ENCODE measurements at regions not wholly inside any gene's neighbourhood (a gene's known extent, or its start where the extent isn't known, plus 50 kb on each side); places are given as distances from the start of the nearest gene placed in this dataset.

DNA sequence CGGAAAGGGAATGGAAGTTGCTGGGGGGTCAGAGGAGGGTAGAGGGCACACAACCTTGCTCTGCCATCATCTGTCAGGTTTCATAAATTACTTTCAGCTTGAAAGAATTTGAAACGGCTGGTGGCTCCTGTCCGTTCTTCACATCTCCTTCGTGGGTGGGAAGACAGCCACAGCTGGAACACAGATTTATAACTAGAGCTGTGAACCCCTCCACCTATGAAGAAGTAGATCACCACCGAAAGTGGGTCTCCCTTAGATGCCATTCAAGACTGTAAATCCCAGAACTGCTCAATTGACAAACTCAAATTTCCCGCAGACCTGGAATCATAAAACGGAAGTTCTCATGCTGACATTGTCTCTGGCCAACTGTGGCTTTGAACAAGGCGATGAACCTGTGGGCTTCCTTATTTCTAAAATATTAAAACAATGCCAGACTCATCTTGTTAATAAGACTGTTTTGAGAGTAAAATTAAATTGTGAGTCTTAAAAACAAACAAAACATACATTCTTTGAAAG, 65.3 kb downstream of the BTBD3 start:
- H4K20me1 ChIP-seq (ENCODE audit: insufficient read depth, low read length), result no peaks in the 10 kb centered on the region
- H3K79me2 ChIP-seq (ENCODE audit: insufficient read depth, low read length), result no peaks in the 10 kb centered on the region
- no peak for DNase-seq
- no peak overlapping the region for H3K9ac ChIP-seq (ENCODE audit: insufficient read depth, low read length, poor library complexity, severe bottlenecking)
- H3K27me3 ChIP-seq (ENCODE audit: control insufficient read depth in 2 of 2, insufficient read depth in 2 of 2, low read length in 2 of 2), result no peaks in the 10 kb centered on the region
- no peaks in the 10 kb centered on the region for H3K36me3 ChIP-seq (replicated peaks in 1 of 2; ENCODE audit: control insufficient read depth in 1 of 2, insufficient read depth in 2 of 2, low read length in 2 of 2)
- H3K4me1 Mint-ChIP-seq, result no peaks in the 10 kb centered on the region
- peaks cover 0 to 8% (median 0%) of the 10 kb centered on the region in 7 donors for H3K9me3 Mint-ChIP-seq
- H3K36me3 Mint-ChIP-seq, result no peaks in the 10 kb centered on the region
- TF ChIP-seq, protein P1, sequence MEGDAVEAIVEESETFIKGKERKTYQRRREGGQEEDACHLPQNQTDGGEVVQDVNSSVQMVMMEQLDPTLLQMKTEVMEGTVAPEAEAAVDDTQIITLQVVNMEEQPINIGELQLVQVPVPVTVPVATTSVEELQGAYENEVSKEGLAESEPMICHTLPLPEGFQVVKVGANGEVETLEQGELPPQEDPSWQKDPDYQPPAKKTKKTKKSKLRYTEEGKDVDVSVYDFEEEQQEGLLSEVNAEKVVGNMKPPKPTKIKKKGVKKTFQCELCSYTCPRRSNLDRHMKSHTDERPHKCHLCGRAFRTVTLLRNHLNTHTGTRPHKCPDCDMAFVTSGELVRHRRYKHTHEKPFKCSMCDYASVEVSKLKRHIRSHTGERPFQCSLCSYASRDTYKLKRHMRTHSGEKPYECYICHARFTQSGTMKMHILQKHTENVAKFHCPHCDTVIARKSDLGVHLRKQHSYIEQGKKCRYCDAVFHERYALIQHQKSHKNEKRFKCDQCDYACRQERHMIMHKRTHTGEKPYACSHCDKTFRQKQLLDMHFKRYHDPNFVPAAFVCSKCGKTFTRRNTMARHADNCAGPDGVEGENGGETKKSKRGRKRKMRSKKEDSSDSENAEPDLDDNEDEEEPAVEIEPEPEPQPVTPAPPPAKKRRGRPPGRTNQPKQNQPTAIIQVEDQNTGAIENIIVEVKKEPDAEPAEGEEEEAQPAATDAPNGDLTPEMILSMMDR (IDR thresholded peaks at IDR 0.05), result no peak
- no peak overlapping the region for H2AFZ ChIP-seq (ENCODE audit: insufficient read depth, low read depth, low read length, poor library complexity, severe bottlenecking)
- H3K27me3 Mint-ChIP-seq (ENCODE audit: low read depth in 3 of 3), result peaks cover 2 to 6% (median 3%) of the 10 kb centered on the region in 3 donors
- H3K27ac Mint-ChIP-seq, result no peak overlapping the region
- no peak overlapping the region for H3K4me2 ChIP-seq (replicated peaks; ENCODE audit: extremely low read depth, low read length, poor library complexity, severe bottlenecking)
- 93% methylated on average over 4 of the region's 8 CpGs for WGBS (ENCODE audit: insufficient coverage)
- H3K4me1 ChIP-seq (ENCODE audit: control insufficient read depth in 1 of 2, insufficient read depth in 2 of 2, low read length in 2 of 2), result no peaks in the 10 kb centered on the region
- intact Hi-C loops (cut with micrococcal nuclease), result no loop called here
- no peak overlapping the region for H3K4me3 Mint-ChIP-seq
- no peak overlapping the region for H3K4me3 ChIP-seq (replicated peaks in 1 of 3; ENCODE audit: low read depth in 2 of 3, low read length in 3 of 3)
- no peak overlapping the region for H3K27ac ChIP-seq (ENCODE audit: low read depth in 1 of 2, low read length in 2 of 2)
- no peaks in the 10 kb centered on the region for H3K9me3 ChIP-seq (replicated peaks in 1 of 2; ENCODE audit: control insufficient read depth in 1 of 2, insufficient read depth in 1 of 2, low read length in 2 of 2)

GRCh38 chr20:11986954-11987353, 69.3 kb downstream of the BTBD3 start:
- no peaks in the 10 kb centered on the region for H3K27me3 ChIP-seq (ENCODE audit: control insufficient read depth in 2 of 2, insufficient read depth in 2 of 2, low read length in 2 of 2)
- Mint-ChIP-seq H3K27me3 (ENCODE audit: low read depth in 3 of 3) (peaks cover 2 to 4% (median 3%) of the 10 kb centered on the region in 3 donors), H3K36me3 (no peaks in the 10 kb centered on the region), H3K27ac (no peak overlapping the region), H3K4me1 (no peaks in the 10 kb centered on the region), H3K9me3 (peaks cover 0 to 5% (median 0%) of the 10 kb centered on the region in 7 donors), H3K4me3 (no peak overlapping the region)
- no peaks in the 10 kb centered on the region for H3K9me3 ChIP-seq (replicated peaks in 1 of 2; ENCODE audit: control insufficient read depth in 1 of 2, insufficient read depth in 1 of 2, low read length in 2 of 2)
- TF ChIP-seq, protein P1 (IDR thresholded peaks at IDR 0.05), result no peak
- intact Hi-C loops (cut with micrococcal nuclease), result no loop called here
- no peaks in the 10 kb centered on the region for H3K79me2 ChIP-seq (ENCODE audit: insufficient read depth, low read length)
- H3K4me3 ChIP-seq (replicated peaks in 1 of 3; ENCODE audit: low read depth in 2 of 3, low read length in 3 of 3), result no peak overlapping the region
- H3K4me1 ChIP-seq (ENCODE audit: control insufficient read depth in 1 of 2, insufficient read depth in 2 of 2, low read length in 2 of 2), result no peaks in the 10 kb centered on the region
- no peaks in the 10 kb centered on the region for H3K36me3 ChIP-seq (replicated peaks in 1 of 2; ENCODE audit: control insufficient read depth in 1 of 2, insufficient read depth in 2 of 2, low read length in 2 of 2)
- no peak overlapping the region for H3K27ac ChIP-seq (ENCODE audit: low read depth in 1 of 2, low read length in 2 of 2)
- H4K20me1 ChIP-seq (ENCODE audit: insufficient read depth, low read length), result no peaks in the 10 kb centered on the region
- H3K4me2 ChIP-seq (replicated peaks; ENCODE audit: extremely low read depth, low read length, poor library complexity, severe bottlenecking), result no peak overlapping the region
- H3K9ac ChIP-seq (ENCODE audit: insufficient read depth, low read length, poor library complexity, severe bottlenecking), result no peak overlapping the region
- no peak for DNase-seq
- no peak overlapping the region for H2AFZ ChIP-seq (ENCODE audit: insufficient read depth, low read depth, low read length, poor library complexity, severe bottlenecking)

All from CD14-positive monocyte (primary cell).